Central memory CD8-positive, alpha-beta T cell (primary cell): ENCODE measurements at regions not wholly inside any gene's neighbourhood (a gene's known extent, or its start where the extent isn't known, plus 50 kb on each side); places are given as distances from the start of the nearest gene placed in this dataset.
"Not testable (repeated sequence)": the region's sequence is repeated elsewhere in the genome, so short reads cannot be mapped to it uniquely, and the experiment has no call there.

Source experiments
- ATAC-seq: fragments of 150-1000 bp; cut with Tn5 transposase; replicated peaks from 2 replicates; pipeline ENCODE4 v1.10.0; 2022; ENCODE audit warnings: mild to moderate bottlenecking, moderate FRiP score, moderate number of reproducible peaks; ENCODE audit not compliant: poor library complexity, severe bottlenecking; ENCODE audit errors: extremely low read depth
- DNase-seq, 2 donors: peaks; one replicate each; pipeline ENCODE4 v3.0.0; 2021; ENCODE audit warnings: low spot score in 2 of 2
- H3K27ac Mint-ChIP-seq: one replicate; pipeline ENCODE4 v1.8.0; 2022; ENCODE audit warnings: low read depth, mild to moderate bottlenecking, moderate library complexity, mixed read lengths
- H3K27me3 Mint-ChIP-seq: one replicate; pipeline ENCODE4 v1.8.0; 2022; ENCODE audit warnings: mixed read lengths
- H3K36me3 Mint-ChIP-seq: one replicate; pipeline ENCODE4 v1.8.0; 2022; ENCODE audit warnings: mild to moderate bottlenecking, moderate library complexity, mixed read lengths; ENCODE audit not compliant: insufficient read depth
- H3K4me1 Mint-ChIP-seq: one replicate; pipeline ENCODE4 v1.8.0; 2022; ENCODE audit warnings: mixed read lengths
- H3K4me3 Mint-ChIP-seq: one replicate; pipeline ENCODE4 v1.8.0; 2022; ENCODE audit warnings: mild to moderate bottlenecking, moderate library complexity, mixed read lengths
- H3K9me3 Mint-ChIP-seq: one replicate; pipeline ENCODE4 v1.8.0; 2022; ENCODE audit warnings: mixed read lengths

- no peaks in the 10 kb centered on the region for H3K4me1 Mint-ChIP-seq
- peaks cover 37% of the 10 kb centered on the region for H3K27me3 Mint-ChIP-seq
- ATAC-seq = no peak
- no peaks in the 10 kb centered on the region for H3K36me3 Mint-ChIP-seq
- H3K9me3 Mint-ChIP-seq = no peaks in the 10 kb centered on the region
- no peak overlapping the region for H3K27ac Mint-ChIP-seq
- DNase-seq = no peak
- no peak overlapping the region for H3K4me3 Mint-ChIP-seq
Measured at GRCh38 chr22:48724899-48725298, 1102.8 kb downstream of the BRD1 start.

- Mint-ChIP-seq H3K36me3 (no peaks in the 10 kb centered on the region), H3K27ac (no peak overlapping the region), H3K27me3 (peaks cover 50% of the 10 kb centered on the region), H3K4me3 (no peak overlapping the region), H3K9me3 (no peaks in the 10 kb centered on the region), H3K4me1 (no peaks in the 10 kb centered on the region)
- DNase-seq = no peak
- no peak for ATAC-seq
Measured at GRCh38 chr22:48722661-48723060, 1105.0 kb downstream of the BRD1 start.

GRCh38 chr22:48721395-48721669, 1106.3 kb downstream of the BRD1 start:
- H3K36me3 Mint-ChIP-seq = no peaks in the 10 kb centered on the region
- H3K27ac Mint-ChIP-seq = no peak overlapping the region
- DNase-seq (no peak), ATAC-seq (no peak)
- no peaks in the 10 kb centered on the region for H3K4me1 Mint-ChIP-seq
- peaks cover 6% of the 10 kb centered on the region for H3K9me3 Mint-ChIP-seq
- no peak overlapping the region for H3K4me3 Mint-ChIP-seq
- H3K27me3 Mint-ChIP-seq = peaks cover 54% of the 10 kb centered on the region

- no peak for ATAC-seq
- no peak for DNase-seq
- Mint-ChIP-seq H3K36me3 (no peaks in the 10 kb centered on the region), H3K4me3 (no peak overlapping the region), H3K4me1 (no peaks in the 10 kb centered on the region), H3K27ac (no peak overlapping the region), H3K27me3 (peaks cover 51% of the 10 kb centered on the region), H3K9me3 (peaks cover 7% of the 10 kb centered on the region)
Measured at GRCh38 chr22:48720662-48721394, 1106.8 kb downstream of the BRD1 start.

GRCh38 chr22:48719978-48720661, 1107.6 kb downstream of the BRD1 start:
- Mint-ChIP-seq H3K4me1 (no peaks in the 10 kb centered on the region), H3K9me3 (peaks cover 7% of the 10 kb centered on the region), H3K36me3 (no peaks in the 10 kb centered on the region), H3K27me3 (peaks cover 50% of the 10 kb centered on the region), H3K27ac (no peak overlapping the region), H3K4me3 (no peak overlapping the region)
- DNase-seq (no peak), ATAC-seq (no peak)

- no peak overlapping the region for H3K4me3 Mint-ChIP-seq
- H3K4me1 Mint-ChIP-seq = no peaks in the 10 kb centered on the region
- peaks cover 7% of the 10 kb centered on the region for H3K9me3 Mint-ChIP-seq
- H3K27me3 Mint-ChIP-seq = peaks cover 42% of the 10 kb centered on the region
- no peak overlapping the region for H3K27ac Mint-ChIP-seq
- ATAC-seq = no peak
- no peaks in the 10 kb centered on the region for H3K36me3 Mint-ChIP-seq
- no peak for DNase-seq
Measured at GRCh38 chr22:48718818-48719500, 1108.7 kb downstream of the BRD1 start.

GRCh38 chr22:48717883-48718817, 1109.5 kb downstream of the BRD1 start:
- ATAC-seq (no peak), DNase-seq (no peak)
- peaks cover 38% of the 10 kb centered on the region for H3K27me3 Mint-ChIP-seq
- no peak overlapping the region for H3K4me3 Mint-ChIP-seq
- no peak overlapping the region for H3K27ac Mint-ChIP-seq
- H3K9me3 Mint-ChIP-seq = peaks cover 7% of the 10 kb centered on the region
- no peaks in the 10 kb centered on the region for H3K36me3 Mint-ChIP-seq
- no peaks in the 10 kb centered on the region for H3K4me1 Mint-ChIP-seq

- DNase-seq (no peak), ATAC-seq (no peak)
- H3K4me3 Mint-ChIP-seq = no peak overlapping the region
- H3K36me3 Mint-ChIP-seq = no peaks in the 10 kb centered on the region
- H3K27ac Mint-ChIP-seq = no peak overlapping the region
- H3K9me3 Mint-ChIP-seq = peaks cover 7% of the 10 kb centered on the region
- no peaks in the 10 kb centered on the region for H3K4me1 Mint-ChIP-seq
- peaks cover 29% of the 10 kb centered on the region for H3K27me3 Mint-ChIP-seq
Measured at GRCh38 chr22:48717076-48717810, 1110.4 kb downstream of the BRD1 start.

- not testable (repeated sequence) for H3K4me3 Mint-ChIP-seq, H3K9me3 Mint-ChIP-seq, ATAC-seq, H3K27ac Mint-ChIP-seq, H3K36me3 Mint-ChIP-seq, H3K4me1 Mint-ChIP-seq, DNase-seq
- H3K27me3 Mint-ChIP-seq = peaks cover 28% of the 10 kb centered on the region
Measured at GRCh38 chr22:48716154-48716553, 1111.5 kb downstream of the BRD1 start.

GRCh38 chr22:48715511-48715910, 1112.2 kb downstream of the BRD1 start:
- peaks cover 7% of the 10 kb centered on the region for H3K9me3 Mint-ChIP-seq

GRCh38 chr22:48714231-48714630, 1113.4 kb downstream of the BRD1 start:
- Mint-ChIP-seq H3K9me3 (peaks cover 7% of the 10 kb centered on the region), H3K4me3 (no peak overlapping the region), H3K4me1 (no peaks in the 10 kb centered on the region), H3K36me3 (no peaks in the 10 kb centered on the region), H3K27me3 (peaks cover 28% of the 10 kb centered on the region), H3K27ac (no peak overlapping the region)
- ATAC-seq (no peak), DNase-seq (no peak)

More at GRCh38 chr22:48715511-48715910, 1112.2 kb downstream of the BRD1 start:
- ATAC-seq (no peak), DNase-seq (no peak)
- H3K4me3 Mint-ChIP-seq = no peak overlapping the region
- H3K36me3 Mint-ChIP-seq = no peaks in the 10 kb centered on the region
- no peak overlapping the region for H3K27ac Mint-ChIP-seq
- peaks cover 28% of the 10 kb centered on the region for H3K27me3 Mint-ChIP-seq
- no peaks in the 10 kb centered on the region for H3K4me1 Mint-ChIP-seq
